ENCODE measurements at regions not wholly inside any gene's neighbourhood (a gene's known extent, or its start where the extent isn't known, plus 50 kb on each side); places are given as distances from the start of the nearest gene placed in this dataset.
"Not testable (repeated sequence)": the region's sequence is repeated elsewhere in the genome, so short reads cannot be mapped to it uniquely, and the experiment has no call there.

DNA sequence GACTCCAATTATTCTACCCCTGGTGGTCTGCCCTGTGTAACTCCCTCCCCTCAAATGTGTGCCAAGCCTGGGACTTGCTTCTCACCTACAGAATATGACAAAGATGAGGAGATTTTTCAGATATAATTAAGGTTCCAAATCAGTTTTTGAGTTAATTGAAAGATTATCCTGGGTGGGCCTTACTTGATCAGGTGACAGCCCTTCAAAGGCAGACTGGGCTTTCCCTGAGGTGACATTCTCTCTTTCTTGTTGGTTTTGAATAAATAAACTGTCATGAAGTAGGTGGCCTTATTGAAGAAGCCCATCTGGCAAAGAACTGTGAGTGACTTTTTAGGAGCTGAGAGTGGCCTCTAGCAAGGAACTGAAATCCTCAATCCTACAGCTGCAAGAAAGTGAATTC, 106.0 kb downstream of the BRMS1L start:
- no peak for DNase-seq

DNA sequence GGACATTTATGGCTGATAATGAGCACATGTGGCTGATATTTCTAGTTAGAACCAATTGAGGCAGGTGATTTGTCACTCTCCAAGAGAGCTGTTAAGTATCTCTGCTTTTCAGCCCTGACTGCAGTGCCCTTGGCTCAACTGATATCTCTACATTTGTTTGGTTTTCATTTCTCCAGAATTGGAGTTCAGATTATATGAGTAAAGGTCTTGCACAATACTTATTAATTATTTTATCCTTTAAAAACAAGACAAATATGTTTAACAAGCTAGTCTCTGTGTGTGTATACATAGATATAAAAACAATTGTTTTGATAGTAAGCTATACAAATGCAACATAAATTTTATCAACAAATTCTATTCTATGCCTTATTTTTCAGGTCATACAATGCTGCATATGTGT, 105.2 kb downstream of the BRMS1L start:
- DNase-seq, result no peak

DNA sequence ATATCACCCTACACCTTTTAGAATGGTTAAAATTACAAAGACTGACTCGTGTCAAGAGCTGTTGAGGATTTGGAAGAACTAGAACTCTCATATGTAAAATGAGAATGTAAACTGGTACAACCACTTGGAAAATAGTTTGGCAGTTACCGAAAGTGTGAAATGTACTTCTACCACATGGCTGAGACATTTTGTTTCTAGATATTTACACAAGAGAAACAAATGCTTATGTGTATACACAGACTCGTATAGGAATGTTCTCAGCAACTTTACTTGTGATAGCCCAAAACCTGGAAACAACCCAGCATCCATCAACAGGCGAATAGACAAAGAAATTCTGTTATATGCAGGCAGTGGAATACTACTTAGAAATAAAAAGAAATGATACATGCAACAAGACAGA, 103.0 kb downstream of the BRMS1L start:
- no peak for DNase-seq

DNA sequence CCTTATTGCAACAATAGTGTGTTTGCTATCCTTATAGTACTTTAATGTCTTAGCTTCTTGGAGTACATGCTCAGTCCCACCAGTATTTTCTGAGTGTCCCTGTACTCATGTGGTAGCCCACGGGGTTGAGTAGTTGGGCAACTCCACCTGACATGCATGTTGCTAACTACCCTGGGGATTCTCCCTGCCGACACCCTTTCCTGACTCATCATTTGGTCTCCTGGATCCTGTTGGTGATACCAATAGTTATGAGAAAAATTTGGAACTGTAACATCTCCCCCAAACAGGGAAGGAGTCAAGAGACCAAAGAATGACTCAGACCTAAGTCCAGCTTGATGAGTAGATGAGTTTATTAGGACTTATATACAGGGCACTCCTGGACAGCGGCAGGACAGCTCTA, 101.6 kb downstream of the BRMS1L start:
- DNase-seq, result no peak

DNA sequence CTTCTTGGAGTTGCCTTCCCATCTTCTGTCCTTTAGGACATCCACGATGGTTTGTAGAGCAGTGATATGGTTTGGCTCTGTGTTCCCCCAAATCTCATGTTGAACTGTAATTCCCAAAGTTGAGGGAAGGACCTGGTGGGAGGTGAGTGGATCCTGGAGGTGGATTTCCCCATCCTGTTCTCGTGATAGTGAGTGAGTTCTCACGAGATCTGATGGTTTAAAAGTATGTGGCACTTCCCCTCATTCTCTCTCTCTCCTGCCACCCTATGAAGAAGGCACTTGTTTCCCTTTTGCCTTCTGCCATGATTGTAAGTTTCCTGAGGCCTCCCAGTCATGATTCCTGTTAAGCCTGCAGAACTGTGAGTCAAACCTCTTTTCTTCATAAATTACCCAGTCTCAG, 99.2 kb downstream of the BRMS1L start:
- no peak for DNase-seq

DNA sequence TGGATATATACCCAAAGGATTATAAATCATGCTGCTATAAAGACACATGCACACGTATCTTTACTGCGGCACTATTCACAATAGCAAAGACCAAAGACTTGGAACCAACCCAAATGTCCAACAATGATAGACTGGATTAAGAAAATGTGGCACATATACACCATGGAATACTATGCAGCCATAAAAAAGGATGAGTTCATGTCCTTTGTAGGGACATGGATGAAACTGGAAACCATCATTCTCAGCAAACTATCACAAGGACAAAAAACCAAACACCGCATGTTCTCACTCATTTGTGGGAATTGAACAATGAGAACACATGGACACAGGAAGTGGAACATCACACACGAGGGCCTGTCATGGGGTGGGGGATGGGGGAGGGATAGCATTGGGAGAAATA, 96.5 kb downstream of the BRMS1L start:
- not testable (repeated sequence) for DNase-seq

DNA sequence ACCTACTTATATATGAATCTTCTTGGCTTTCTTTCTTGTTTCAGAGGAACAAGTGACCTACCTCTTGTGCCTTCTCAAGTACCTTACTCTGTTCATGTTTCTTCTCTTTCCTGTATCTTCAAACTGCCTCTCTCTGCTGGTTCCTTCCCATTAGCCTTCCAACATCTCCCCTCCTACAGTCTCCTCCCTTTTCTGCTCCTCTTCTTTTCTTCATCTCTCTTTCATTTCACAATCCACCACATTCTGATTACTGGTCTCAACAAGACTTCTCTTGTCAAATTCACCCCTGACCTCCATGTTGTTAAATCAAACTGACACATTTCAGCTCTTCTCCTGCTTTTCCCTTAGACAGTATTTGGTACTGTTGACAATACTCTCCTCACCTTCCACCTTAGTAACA, 95.6 kb downstream of the BRMS1L start:
- no peak for DNase-seq

Measured in activated CD4-positive, alpha-beta T cell treated with anti-CD3 and anti-CD28 coated beads, Interleukin-2, amount 50 U/mL, for 4 hours (primary cell).